ENCODE measurements at regions not wholly inside any gene's neighbourhood (a gene's known extent, or its start where the extent isn't known, plus 50 kb on each side); places are given as distances from the start of the nearest gene placed in this dataset.
A peak's percentile ranks its signal among the peaks of the same experiment; 100 is the strongest.

- no peak overlapping the region for H3K9ac ChIP-seq (ENCODE audit: low read length)
These were observed 96.0 kb downstream of the TMEM17 start for GRCh38 chr2:62410015-62410453.

GRCh38 chr2:62409442-62409841 lies 96.6 kb downstream of the TMEM17 start:
- TF ChIP-seq RAD21 (conservative IDR thresholded peaks at IDR 0.05): no peak
- no peak for TF ChIP-seq CTCF (IDR thresholded peaks at IDR 0.05; ENCODE audit: poor library complexity, severe bottlenecking)
- TF ChIP-seq POLR2AphosphoS5 (IDR thresholded peaks at IDR 0.05): no peak
- TF ChIP-seq TAF1 (IDR thresholded peaks at IDR 0.05; ENCODE audit: low read depth): no peak
- no peak for TF ChIP-seq EZH2 (IDR thresholded peaks at IDR 0.05; ENCODE audit: borderline replicate concordance, insufficient read depth, low read length, poor library complexity, severe bottlenecking)
- TF ChIP-seq MXI1 (conservative IDR thresholded peaks at IDR 0.05; ENCODE audit: poor library complexity, severe bottlenecking): no peak
- H4K20me1 ChIP-seq (ENCODE audit: insufficient read depth): no peaks in the 10 kb centered on the region
- no peak overlapping the region for H3K27ac ChIP-seq (ENCODE audit: low read length)
- no peak overlapping the region for H3K4me3 ChIP-seq (ENCODE audit: low read length)
- H3K79me2 ChIP-seq (replicated peaks; ENCODE audit: insufficient read depth, low read length): no peaks in the 10 kb centered on the region
- no peaks in the 10 kb centered on the region for H3K9me2 ChIP-seq (ENCODE audit: insufficient read depth, low read length)
- H3K9me3 ChIP-seq (ENCODE audit: low read length): no peaks in the 10 kb centered on the region
- H3F3A ChIP-seq (ENCODE audit: insufficient read depth, low read length, poor library complexity, severe bottlenecking): no peaks in the 10 kb centered on the region
- no peaks in the 10 kb centered on the region for H3K36me3 ChIP-seq (ENCODE audit: insufficient read depth, low read length)
- no peak overlapping the region for H2AFZ ChIP-seq (ENCODE audit: low read depth, low read length)
- H3K27me3 ChIP-seq (ENCODE audit: insufficient read depth, low read depth, low read length): no peaks in the 10 kb centered on the region
- no peak overlapping the region for H3K9ac ChIP-seq (ENCODE audit: low read length)
- H3K4me2 ChIP-seq (ENCODE audit: low read length): no peak overlapping the region

More at GRCh38 chr2:62410015-62410453, 96.0 kb downstream of the TMEM17 start:
- Histone ChIP-seq H3K9me2 (ENCODE audit: insufficient read depth, low read length) (no peaks in the 10 kb centered on the region), H3K9me3 (ENCODE audit: low read length) (no peaks in the 10 kb centered on the region), H3K36me3 (ENCODE audit: insufficient read depth, low read length) (no peaks in the 10 kb centered on the region), H3K27ac (ENCODE audit: low read length) (no peak overlapping the region), H3F3A (ENCODE audit: insufficient read depth, low read length, poor library complexity, severe bottlenecking) (no peaks in the 10 kb centered on the region), H2AFZ (ENCODE audit: low read depth, low read length) (no peak overlapping the region), H3K4me2 (ENCODE audit: low read length) (no peak overlapping the region), H3K27me3 (ENCODE audit: insufficient read depth, low read depth, low read length) (no peaks in the 10 kb centered on the region), H4K20me1 (ENCODE audit: insufficient read depth) (no peaks in the 10 kb centered on the region), H3K79me2 (replicated peaks; ENCODE audit: insufficient read depth, low read length) (no peaks in the 10 kb centered on the region), H3K4me3 (ENCODE audit: low read length) (no peak overlapping the region)
- TF ChIP-seq RAD21 (conservative IDR thresholded peaks at IDR 0.05) (peak; percentile 40), SMC3 (conservative IDR thresholded peaks at IDR 0.05; ENCODE audit: poor library complexity) (peak; percentile 37), EP300 (conservative IDR thresholded peaks at IDR 0.05; ENCODE audit: poor library complexity, severe bottlenecking) (no peak), TAF1 (IDR thresholded peaks at IDR 0.05; ENCODE audit: low read depth) (no peak), POLR2AphosphoS5 (IDR thresholded peaks at IDR 0.05) (no peak), CTCF (IDR thresholded peaks at IDR 0.05; ENCODE audit: poor library complexity, severe bottlenecking) (no peak), EZH2 (IDR thresholded peaks at IDR 0.05; ENCODE audit: borderline replicate concordance, insufficient read depth, low read length, poor library complexity, severe bottlenecking) (no peak), MXI1 (conservative IDR thresholded peaks at IDR 0.05; ENCODE audit: poor library complexity, severe bottlenecking) (no peak), REST (IDR thresholded peaks at IDR 0.05; ENCODE audit: borderline replicate concordance) (no peak)
